ENCODE measurements at regions not wholly inside any gene's neighbourhood (a gene's known extent, or its start where the extent isn't known, plus 50 kb on each side); places are given as distances from the start of the nearest gene placed in this dataset.
A peak's percentile ranks its signal among the peaks of the same experiment; 100 is the strongest.

GRCh38 chr7:85529831-85530230, 343.0 kb upstream of the SEMA3D start:
- no TSS peak for BruUV-seq (replicated peaks)
- H3K27ac Mint-ChIP-seq (ENCODE audit: low read depth, unreplicated experiment) = no peak overlapping the region
- no peak overlapping the region for H3K4me3 Mint-ChIP-seq (ENCODE audit: unreplicated experiment)
- TF ChIP-seq, protein P1, sequence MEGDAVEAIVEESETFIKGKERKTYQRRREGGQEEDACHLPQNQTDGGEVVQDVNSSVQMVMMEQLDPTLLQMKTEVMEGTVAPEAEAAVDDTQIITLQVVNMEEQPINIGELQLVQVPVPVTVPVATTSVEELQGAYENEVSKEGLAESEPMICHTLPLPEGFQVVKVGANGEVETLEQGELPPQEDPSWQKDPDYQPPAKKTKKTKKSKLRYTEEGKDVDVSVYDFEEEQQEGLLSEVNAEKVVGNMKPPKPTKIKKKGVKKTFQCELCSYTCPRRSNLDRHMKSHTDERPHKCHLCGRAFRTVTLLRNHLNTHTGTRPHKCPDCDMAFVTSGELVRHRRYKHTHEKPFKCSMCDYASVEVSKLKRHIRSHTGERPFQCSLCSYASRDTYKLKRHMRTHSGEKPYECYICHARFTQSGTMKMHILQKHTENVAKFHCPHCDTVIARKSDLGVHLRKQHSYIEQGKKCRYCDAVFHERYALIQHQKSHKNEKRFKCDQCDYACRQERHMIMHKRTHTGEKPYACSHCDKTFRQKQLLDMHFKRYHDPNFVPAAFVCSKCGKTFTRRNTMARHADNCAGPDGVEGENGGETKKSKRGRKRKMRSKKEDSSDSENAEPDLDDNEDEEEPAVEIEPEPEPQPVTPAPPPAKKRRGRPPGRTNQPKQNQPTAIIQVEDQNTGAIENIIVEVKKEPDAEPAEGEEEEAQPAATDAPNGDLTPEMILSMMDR (IDR thresholded peaks at IDR 0.05; ENCODE audit: unreplicated experiment) = no peak
- CTCF ChIA-PET = interaction anchor here (1.0 kb wide), 1 partner anchor 17 kb away, joined by 3 read pairs; no protein-coding TSS in a partner anchor
- intact Hi-C loops (cut with micrococcal nuclease) = no loop called here
- POLR2A ChIA-PET = no interaction called here
- H3K36me3 Mint-ChIP-seq (ENCODE audit: insufficient read depth, unreplicated experiment) = no peaks in the 10 kb centered on the region
- H3K4me1 Mint-ChIP-seq (ENCODE audit: insufficient read depth, unreplicated experiment) = no peaks in the 10 kb centered on the region
- DNase-seq (ENCODE audit: unreplicated experiment) = no peak
- H3K9me3 Mint-ChIP-seq (ENCODE audit: unreplicated experiment) = no peaks in the 10 kb centered on the region
- peaks cover 78% of the 10 kb centered on the region for H3K27me3 Mint-ChIP-seq (ENCODE audit: insufficient read depth, unreplicated experiment)

DNA sequence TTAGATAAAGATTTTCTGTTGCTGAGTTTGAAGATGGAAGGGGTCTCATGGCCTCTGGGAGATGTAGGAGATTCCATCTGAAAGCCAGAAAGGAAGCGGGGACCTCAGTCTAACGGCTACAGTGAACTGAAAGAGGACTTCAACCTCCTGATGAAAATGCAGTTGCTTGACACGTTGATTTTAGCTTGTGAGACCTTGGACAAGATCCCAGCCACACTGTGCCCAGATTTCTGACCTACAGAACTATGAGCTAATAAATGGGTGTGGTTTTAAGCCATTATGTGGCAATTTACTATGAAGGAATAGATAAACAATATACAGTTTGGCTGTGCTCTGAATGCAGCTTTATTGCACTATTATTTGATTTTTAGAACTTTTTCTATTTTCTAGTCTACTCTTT, 342.3 kb upstream of the SEMA3D start:
- intact Hi-C loops (cut with micrococcal nuclease) = no loop called here
- H3K4me3 Mint-ChIP-seq (ENCODE audit: unreplicated experiment) = no peak overlapping the region
- CTCF ChIA-PET = interaction anchor here (1.0 kb wide), 1 partner anchor 18 kb away, joined by 3 read pairs; no protein-coding TSS in a partner anchor
- peak; percentile 2 for DNase-seq (ENCODE audit: unreplicated experiment)
- no peaks in the 10 kb centered on the region for H3K9me3 Mint-ChIP-seq (ENCODE audit: unreplicated experiment)
- no TSS peak for BruUV-seq (replicated peaks)
- POLR2A ChIA-PET = interaction anchor here (0.6 kb wide), 1 partner anchor 71 kb away, joined by 4 read pairs; no protein-coding TSS in a partner anchor
- H3K27me3 Mint-ChIP-seq (ENCODE audit: insufficient read depth, unreplicated experiment) = peaks cover 84% of the 10 kb centered on the region
- TF ChIP-seq, protein P1 (IDR thresholded peaks at IDR 0.05; ENCODE audit: unreplicated experiment) = no peak
- no peaks in the 10 kb centered on the region for H3K4me1 Mint-ChIP-seq (ENCODE audit: insufficient read depth, unreplicated experiment)
- H3K27ac Mint-ChIP-seq (ENCODE audit: low read depth, unreplicated experiment) = no peak overlapping the region
- H3K36me3 Mint-ChIP-seq (ENCODE audit: insufficient read depth, unreplicated experiment) = no peaks in the 10 kb centered on the region

DNA sequence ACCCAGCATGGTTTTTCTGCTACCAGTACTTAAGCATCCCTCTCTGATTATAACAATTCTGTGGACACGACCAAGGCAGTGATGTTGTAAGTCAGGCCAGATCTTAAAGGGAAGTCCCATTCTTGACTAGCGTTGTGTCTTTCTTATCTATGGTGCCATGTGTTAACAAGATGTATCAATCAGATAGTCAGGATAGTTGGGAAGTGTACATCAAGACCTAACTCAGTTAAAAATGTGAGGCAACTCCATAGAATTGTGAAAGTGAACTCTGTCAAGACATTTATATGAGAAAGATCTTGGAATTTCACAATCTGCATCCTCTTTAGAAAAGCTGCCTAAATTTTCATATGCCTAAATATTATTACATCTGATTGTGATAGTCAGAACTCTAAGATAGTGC, 341.7 kb upstream of the SEMA3D start:
- ChIA-PET CTCF (no interaction called here), POLR2A (interaction anchor here (0.6 kb wide), 1 partner anchor 72 kb away, joined by 4 read pairs; no protein-coding TSS in a partner anchor)
- H3K27me3 Mint-ChIP-seq (ENCODE audit: insufficient read depth, unreplicated experiment) = peaks cover 88% of the 10 kb centered on the region
- no peak overlapping the region for H3K27ac Mint-ChIP-seq (ENCODE audit: low read depth, unreplicated experiment)
- no peaks in the 10 kb centered on the region for H3K4me1 Mint-ChIP-seq (ENCODE audit: insufficient read depth, unreplicated experiment)
- no TSS peak for BruUV-seq (replicated peaks)
- no peak for DNase-seq (ENCODE audit: unreplicated experiment)
- TF ChIP-seq, protein P1 (IDR thresholded peaks at IDR 0.05; ENCODE audit: unreplicated experiment) = no peak
- H3K36me3 Mint-ChIP-seq (ENCODE audit: insufficient read depth, unreplicated experiment) = no peaks in the 10 kb centered on the region
- intact Hi-C loops (cut with micrococcal nuclease) = no loop called here
- no peak overlapping the region for H3K4me3 Mint-ChIP-seq (ENCODE audit: unreplicated experiment)
- H3K9me3 Mint-ChIP-seq (ENCODE audit: unreplicated experiment) = no peaks in the 10 kb centered on the region

- no TSS peak for BruUV-seq (replicated peaks)
- Mint-ChIP-seq H3K4me1 (ENCODE audit: insufficient read depth, unreplicated experiment) (no peaks in the 10 kb centered on the region), H3K27me3 (ENCODE audit: insufficient read depth, unreplicated experiment) (peaks cover 77% of the 10 kb centered on the region), H3K9me3 (ENCODE audit: unreplicated experiment) (no peaks in the 10 kb centered on the region), H3K36me3 (ENCODE audit: insufficient read depth, unreplicated experiment) (no peaks in the 10 kb centered on the region), H3K27ac (ENCODE audit: low read depth, unreplicated experiment) (no peak overlapping the region), H3K4me3 (ENCODE audit: unreplicated experiment) (no peak overlapping the region)
- intact Hi-C loops (cut with micrococcal nuclease) = no loop called here
- ChIA-PET CTCF (interaction anchor here (0.6 to 1.5 kb wide), 3 partner anchors 30 to 493 kb away, joined by 3 to 4 read pairs (median 4); no protein-coding TSS in a partner anchor), POLR2A (no interaction called here)
- DNase-seq (ENCODE audit: unreplicated experiment) = no peak
- TF ChIP-seq, protein P1 (IDR thresholded peaks at IDR 0.05; ENCODE audit: unreplicated experiment) = no peak
These were observed 338.8 kb upstream of the SEMA3D start for GRCh38 chr7:85525676-85526075.

All from MCF 10A (cell line).